Ishikawa (cell line): ENCODE measurements at regions not wholly inside any gene's neighbourhood (a gene's known extent, or its start where the extent isn't known, plus 50 kb on each side); places are given as distances from the start of the nearest gene placed in this dataset.

Experiments
- CEBPB ChIP-seq: IDR thresholded peaks from 2 replicates; pipeline ENCODE4 v1.6.1; 2012
- CREB1 ChIP-seq: IDR thresholded peaks from 2 replicates; pipeline ENCODE4 v1.6.1; 2012; ENCODE audit warnings: low read depth
- EP300 ChIP-seq: IDR thresholded peaks from 2 replicates; pipeline ENCODE4 v1.6.1; 2012; ENCODE audit warnings: borderline replicate concordance
- RAD21 ChIP-seq: IDR thresholded peaks from 2 replicates; pipeline ENCODE4 v1.6.1; 2012; ENCODE audit warnings: low read depth
- TAF1 ChIP-seq: IDR thresholded peaks from 2 replicates; pipeline ENCODE4 v1.6.1; 2012; ENCODE audit warnings: low read depth, mild to moderate bottlenecking
- TF ChIP-seq, protein P1 (sequence below): IDR thresholded peaks from 2 replicates; pipeline ENCODE4 v1.6.1; 2012

DNA sequence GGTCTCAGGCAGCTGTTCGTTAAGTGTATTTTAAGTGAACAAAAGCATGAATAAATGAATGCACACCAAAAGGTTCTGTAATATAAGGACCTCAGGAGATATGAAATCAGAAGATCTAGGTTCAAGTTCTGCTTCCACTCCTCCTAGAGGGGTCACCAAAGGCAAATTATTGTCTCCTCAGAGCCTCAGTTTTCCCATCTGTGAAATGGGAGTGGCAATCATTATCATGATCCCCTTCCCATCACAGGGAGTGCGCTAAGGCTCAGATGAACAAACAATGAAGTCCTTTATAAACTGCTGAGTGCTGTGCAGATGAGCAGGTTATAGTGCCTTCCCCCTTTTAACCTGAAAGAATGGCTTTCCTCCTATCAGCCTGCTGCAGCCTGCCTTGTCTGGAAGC lies 248.3 kb upstream of the C16orf82 start:
- TF ChIP-seq EP300 (no peak), CEBPB (no peak), RAD21 (no peak), TAF1 (no peak), CREB1 (no peak)
- TF ChIP-seq, protein P1, sequence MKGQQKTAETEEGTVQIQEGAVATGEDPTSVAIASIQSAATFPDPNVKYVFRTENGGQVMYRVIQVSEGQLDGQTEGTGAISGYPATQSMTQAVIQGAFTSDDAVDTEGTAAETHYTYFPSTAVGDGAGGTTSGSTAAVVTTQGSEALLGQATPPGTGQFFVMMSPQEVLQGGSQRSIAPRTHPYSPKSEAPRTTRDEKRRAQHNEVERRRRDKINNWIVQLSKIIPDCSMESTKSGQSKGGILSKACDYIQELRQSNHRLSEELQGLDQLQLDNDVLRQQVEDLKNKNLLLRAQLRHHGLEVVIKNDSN, result no peak
